B cell (primary cell): ENCODE measurements at regions not wholly inside any gene's neighbourhood (a gene's known extent, or its start where the extent isn't known, plus 50 kb on each side); places are given as distances from the start of the nearest gene placed in this dataset.

ENCODE experiments used
- ATAC-seq: fragments of 200-7000 bp; cut with Tn5 transposase; one replicate; pipeline ENCODE4 v1.10.0; 2021; ENCODE audit warnings: low read depth, mild to moderate bottlenecking, moderate number of reproducible peaks, moderate library complexity
- CTCF ChIA-PET: fragments of 350-600 bp; sonication (Branson Sonifier 250); formaldehyde crosslinking; loops from one replicate; lab custom pipeline; 2021; ENCODE audit warnings: antibody characterized with exemption, inconsistent platforms; lab: Charles Lee
- POLR2A ChIA-PET: fragments of 350-600 bp; sonication (Branson Sonifier 250); formaldehyde crosslinking; loops from one replicate; lab custom pipeline; 2021; ENCODE audit warnings: antibody characterized with exemption; lab: Charles Lee
- DNase-seq: peaks from one replicate; pipeline ENCODE4 v3.0.0; 2013
- H2AFZ ChIP-seq: 2 replicates; pipeline ENCODE4 v1.6.1; 2012; ENCODE audit warnings: mild to moderate bottlenecking, low read depth, low read length; ENCODE audit not compliant: insufficient read depth, poor library complexity, severe bottlenecking
- H3K27ac ChIP-seq, 2 donors: 1 replicate in 1 of 2; 2 replicates in 1 of 2; pipeline ENCODE4 v1.5.1; 2012 to 2013; ENCODE audit warnings: low read length in 2 of 2, mild to moderate bottlenecking in 2 of 2, moderate library complexity in 1 of 2
- H3K27me3 ChIP-seq, 4 experiments: fragments of 200-600 bp in 1 of 4; sonication (generic) in 1 of 4; replicated peaks in 1 of 4; 1 replicate in 2 of 4; 2 replicates in 2 of 4; pipeline versions ENCODE4 v1.6.1 to v1.7.0; 2013 to 2016; ENCODE audit warnings: low read length in 3 of 4, mild to moderate bottlenecking in 2 of 4, mixed read lengths in 1 of 4, moderate library complexity in 1 of 4; ENCODE audit not compliant: insufficient read depth in 4 of 4, control insufficient read depth in 3 of 4; ENCODE audit errors: control extremely low read depth in 1 of 4
- H3K36me3 ChIP-seq, 2 experiments: replicated peaks in 1 of 2; 1 replicate in 1 of 2; 2 replicates in 1 of 2; pipeline versions ENCODE4 v1.6.1 to v1.7.1; 2013; ENCODE audit warnings: low read length in 1 of 2; ENCODE audit not compliant: insufficient read depth in 2 of 2, control insufficient read depth in 1 of 2; ENCODE audit errors: control extremely low read depth in 1 of 2, extremely low read depth in 1 of 2
- H3K4me1 ChIP-seq, 2 donors: fragments of 200-600 bp in 1 of 2; sonication (generic) in 1 of 2; 1 replicate in 1 of 2; 2 replicates in 1 of 2; pipeline versions ENCODE4 v1.5.1 to v1.6.1; 2013 to 2017; ENCODE audit warnings: low read length in 2 of 2; ENCODE audit not compliant: control insufficient read depth in 2 of 2, insufficient read depth in 2 of 2
- H3K4me2 ChIP-seq: replicated peaks from 2 replicates; pipeline ENCODE3; 2012; ENCODE audit warnings: mild to moderate bottlenecking, low read depth, low read length; ENCODE audit not compliant: poor library complexity, severe bottlenecking
- H3K4me3 ChIP-seq, 5 experiments: fragments of 200-600 bp in 1 of 5; sonication (generic) in 1 of 5; 1 replicate in 3 of 5; 2 replicates in 2 of 5; pipeline versions ENCODE4 v1.5.1 to v1.7.0; 2011 to 2016; ENCODE audit warnings: low read length in 4 of 5, mild to moderate bottlenecking in 4 of 5, low read depth in 2 of 5, control low read depth in 1 of 5, moderate library complexity in 1 of 5; ENCODE audit not compliant: insufficient read depth in 1 of 5; ENCODE audit errors: control extremely low read depth in 1 of 5, extremely low read depth in 1 of 5
- H3K79me2 ChIP-seq: fragments of 200-600 bp; sonication (generic); one replicate; pipeline ENCODE4 v1.6.0; 2016; ENCODE audit warnings: low read length; ENCODE audit not compliant: control insufficient read depth, insufficient read depth
- H3K9ac ChIP-seq: fragments of 200-600 bp; sonication (generic); 2 replicates; pipeline ENCODE4 v1.6.1; 2017; ENCODE audit warnings: mild to moderate bottlenecking, low read length, moderate library complexity
- H3K9me3 ChIP-seq, 3 donors: one replicate each; pipeline versions ENCODE4 v1.6.1 to v1.7.1; 2013; ENCODE audit warnings: low read length in 2 of 3; ENCODE audit not compliant: control insufficient read depth in 2 of 3, insufficient read depth in 1 of 3; ENCODE audit errors: control extremely low read depth in 1 of 3
- H4K20me1 ChIP-seq: 2 replicates; pipeline ENCODE4 v1.6.0; 2012; ENCODE audit warnings: mild to moderate bottlenecking, low read length; ENCODE audit not compliant: insufficient read depth, control insufficient read depth, poor library complexity, severe bottlenecking
- H3K27ac Mint-ChIP-seq: one replicate; pipeline ENCODE4 v1.8.0; 2021; ENCODE audit warnings: mixed read lengths
- H3K27me3 Mint-ChIP-seq: one replicate; pipeline ENCODE4 v1.8.0; 2021; ENCODE audit warnings: mixed read lengths
- H3K4me1 Mint-ChIP-seq: one replicate; pipeline ENCODE4 v1.8.0; 2021; ENCODE audit warnings: mixed read lengths
- H3K4me3 Mint-ChIP-seq: one replicate; pipeline ENCODE4 v1.8.0; 2021; ENCODE audit warnings: mixed read lengths
- H3K9me3 Mint-ChIP-seq: one replicate; pipeline ENCODE4 v1.8.0; 2022; ENCODE audit warnings: mixed read lengths; ENCODE audit not compliant: insufficient read depth
- EZH2 ChIP-seq: IDR thresholded peaks from 2 replicates; pipeline ENCODE4 v1.6.1; 2012; ENCODE audit warnings: borderline replicate concordance, low read depth, mild to moderate bottlenecking, moderate library complexity, low read length; ENCODE audit not compliant: insufficient read depth, poor library complexity, severe bottlenecking
- WGBS: methylation state at CpG from one replicate; pipeline ENCODE4 v1.1.5; 2013; ENCODE audit warnings: missing lambda C conversion rate; ENCODE audit not compliant: insufficient coverage; 5-methylcytosine and 5-hydroxymethylcytosine counted together
- intact Hi-C: fragments of 100-400 bp; cut with micrococcal nuclease; formaldehyde crosslinking; loops from one replicate; pipeline ENCODE4 v1.10.0; 2022
- TF ChIP-seq, protein P1 (sequence below): fragments of 200-600 bp; IDR thresholded peaks from one replicate; pipeline ENCODE4 v1.8.0; 2022; ENCODE audit warnings: antibody characterized with exemption, mild to moderate bottlenecking

- no peak overlapping the region for H3K27ac Mint-ChIP-seq
- no peaks in the 10 kb centered on the region for H3K79me2 ChIP-seq
- ATAC-seq (no peak), DNase-seq (no peak)
- H3K4me1 Mint-ChIP-seq, result no peaks in the 10 kb centered on the region
- no peak overlapping the region for H3K4me2 ChIP-seq
- no peak overlapping the region for H3K4me3 Mint-ChIP-seq
- intact Hi-C loops, result no loop called here
- H3K9ac ChIP-seq, result no peak overlapping the region
- WGBS, result 86% methylated on average over 1 of the region's 2 CpGs
- H4K20me1 ChIP-seq, result no peaks in the 10 kb centered on the region
- no peaks in the 10 kb centered on the region for H3K27me3 ChIP-seq
- no peak for TF ChIP-seq EZH2
- TF ChIP-seq, protein P1, sequence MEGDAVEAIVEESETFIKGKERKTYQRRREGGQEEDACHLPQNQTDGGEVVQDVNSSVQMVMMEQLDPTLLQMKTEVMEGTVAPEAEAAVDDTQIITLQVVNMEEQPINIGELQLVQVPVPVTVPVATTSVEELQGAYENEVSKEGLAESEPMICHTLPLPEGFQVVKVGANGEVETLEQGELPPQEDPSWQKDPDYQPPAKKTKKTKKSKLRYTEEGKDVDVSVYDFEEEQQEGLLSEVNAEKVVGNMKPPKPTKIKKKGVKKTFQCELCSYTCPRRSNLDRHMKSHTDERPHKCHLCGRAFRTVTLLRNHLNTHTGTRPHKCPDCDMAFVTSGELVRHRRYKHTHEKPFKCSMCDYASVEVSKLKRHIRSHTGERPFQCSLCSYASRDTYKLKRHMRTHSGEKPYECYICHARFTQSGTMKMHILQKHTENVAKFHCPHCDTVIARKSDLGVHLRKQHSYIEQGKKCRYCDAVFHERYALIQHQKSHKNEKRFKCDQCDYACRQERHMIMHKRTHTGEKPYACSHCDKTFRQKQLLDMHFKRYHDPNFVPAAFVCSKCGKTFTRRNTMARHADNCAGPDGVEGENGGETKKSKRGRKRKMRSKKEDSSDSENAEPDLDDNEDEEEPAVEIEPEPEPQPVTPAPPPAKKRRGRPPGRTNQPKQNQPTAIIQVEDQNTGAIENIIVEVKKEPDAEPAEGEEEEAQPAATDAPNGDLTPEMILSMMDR, result no peak
- H3K4me3 ChIP-seq, result no peak overlapping the region
- H2AFZ ChIP-seq, result no peak overlapping the region
- no peaks in the 10 kb centered on the region for H3K36me3 ChIP-seq
- H3K4me1 ChIP-seq, result no peaks in the 10 kb centered on the region
- H3K9me3 ChIP-seq, result peaks cover 0 to 1% (median 0%) of the 10 kb centered on the region in 3 donors
- ChIA-PET CTCF (no interaction called here), POLR2A (no interaction called here)
- H3K27me3 Mint-ChIP-seq, result no peaks in the 10 kb centered on the region
- no peaks in the 10 kb centered on the region for H3K9me3 Mint-ChIP-seq
- H3K27ac ChIP-seq, result no peak overlapping the region
Observed at GRCh38 chr2:103781313-103781712, 1019.5 kb downstream of the TMEM182 start.

GRCh38 chr2:103784261-103784660, 1022.4 kb downstream of the TMEM182 start:
- CTCF ChIA-PET, result no interaction called here
- Mint-ChIP-seq H3K9me3 (no peaks in the 10 kb centered on the region), H3K4me3 (no peak overlapping the region), H3K4me1 (no peaks in the 10 kb centered on the region), H3K27ac (no peak overlapping the region), H3K27me3 (no peaks in the 10 kb centered on the region)
- H3K36me3 ChIP-seq, result no peaks in the 10 kb centered on the region
- TF ChIP-seq, protein P1, result no peak
- no peak for TF ChIP-seq EZH2
- no CpG with 5 or more reads among the region's 2 CpGs for WGBS
- H3K9ac ChIP-seq, result no peak overlapping the region
- intact Hi-C loops, result no loop called here
- no peak for ATAC-seq
- POLR2A ChIA-PET, result no interaction called here
- H3K27me3 ChIP-seq, result no peaks in the 10 kb centered on the region
- DNase-seq, result no peak
- no peak overlapping the region for H3K4me2 ChIP-seq
- no peaks in the 10 kb centered on the region for H3K4me1 ChIP-seq
- H3K9me3 ChIP-seq, result no peaks in the 10 kb centered on the region
- no peaks in the 10 kb centered on the region for H4K20me1 ChIP-seq
- no peak overlapping the region for H3K27ac ChIP-seq
- H3K4me3 ChIP-seq, result no peak overlapping the region
- H2AFZ ChIP-seq, result no peak overlapping the region
- H3K79me2 ChIP-seq, result no peaks in the 10 kb centered on the region
